Type B pancreatic cell (in vitro differentiated cells): ENCODE measurements at regions not wholly inside any gene's neighbourhood (a gene's known extent, or its start where the extent isn't known, plus 50 kb on each side); places are given as distances from the start of the nearest gene placed in this dataset.
"Not testable (repeated sequence)": the region's sequence is repeated elsewhere in the genome, so short reads cannot be mapped to it uniquely, and the experiment has no call there.

ENCODE experiments used
- DNase-seq: peaks from one replicate; pipeline ENCODE4 v3.0.0; 2021; ENCODE audit warnings: mixed read lengths; ENCODE audit not compliant: unreplicated experiment; ENCODE audit errors: extremely low spot score
- H3K27ac Mint-ChIP-seq: 2 replicates; pipeline ENCODE4 v1.8.0; 2021; ENCODE audit warnings: mild to moderate bottlenecking, mixed read lengths
- H3K27me3 Mint-ChIP-seq: 2 replicates; pipeline ENCODE4 v1.8.0; 2021; ENCODE audit warnings: mixed read lengths
- H3K36me3 Mint-ChIP-seq: 2 replicates; pipeline ENCODE4 v1.8.0; 2021; ENCODE audit warnings: mixed read lengths
- H3K4me1 Mint-ChIP-seq: one replicate; pipeline ENCODE4 v1.8.0; 2021; ENCODE audit warnings: mixed read lengths; ENCODE audit not compliant: unreplicated experiment
- H3K4me3 Mint-ChIP-seq: 2 replicates; pipeline ENCODE4 v1.8.0; 2021; ENCODE audit warnings: mild to moderate bottlenecking, mixed read lengths
- H3K9me3 Mint-ChIP-seq: 2 replicates; pipeline ENCODE4 v1.8.0; 2021; ENCODE audit warnings: mixed read lengths
- TF ChIP-seq, protein P1 (sequence below): fragments of 200-600 bp; sonication (generic); conservative IDR thresholded peaks from 2 replicates; pipeline ENCODE4 v1.5.0; 2021; ENCODE audit warnings: antibody characterized with exemption, mild to moderate bottlenecking

DNA sequence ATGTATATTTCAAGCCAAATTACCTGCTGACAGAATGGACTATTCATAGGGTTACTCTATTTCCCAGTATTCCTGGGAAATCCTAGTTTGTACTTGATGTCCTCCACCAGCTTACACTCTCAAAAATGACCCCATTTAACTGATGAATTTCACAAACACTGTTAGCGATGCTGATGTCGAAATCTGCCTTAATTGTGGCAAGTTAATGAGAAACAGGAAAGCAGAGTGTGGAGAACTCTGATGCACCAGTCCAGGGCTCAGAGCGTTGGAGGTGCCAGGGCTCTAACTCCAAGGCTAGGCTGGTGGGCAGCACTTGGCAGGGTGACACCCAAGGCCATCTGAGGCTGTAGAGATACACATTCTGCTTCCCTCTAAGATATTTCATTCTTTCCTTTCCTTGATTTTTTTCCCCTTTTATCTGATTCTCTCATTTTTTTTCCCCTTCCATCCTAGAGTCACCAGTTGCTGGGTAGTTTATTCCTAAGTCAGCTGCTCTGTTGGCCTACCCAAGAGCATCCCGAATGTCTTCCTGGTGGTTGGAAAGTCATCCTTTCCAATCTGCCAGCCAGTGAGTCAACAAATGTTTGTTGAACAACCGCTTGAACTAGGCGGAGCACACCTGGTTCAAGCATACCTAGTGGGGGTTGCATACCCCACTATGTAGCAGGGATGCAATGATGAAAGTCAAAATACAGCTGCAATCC, 525.0 kb upstream of the NRP1 start:
- TF ChIP-seq, protein P1, sequence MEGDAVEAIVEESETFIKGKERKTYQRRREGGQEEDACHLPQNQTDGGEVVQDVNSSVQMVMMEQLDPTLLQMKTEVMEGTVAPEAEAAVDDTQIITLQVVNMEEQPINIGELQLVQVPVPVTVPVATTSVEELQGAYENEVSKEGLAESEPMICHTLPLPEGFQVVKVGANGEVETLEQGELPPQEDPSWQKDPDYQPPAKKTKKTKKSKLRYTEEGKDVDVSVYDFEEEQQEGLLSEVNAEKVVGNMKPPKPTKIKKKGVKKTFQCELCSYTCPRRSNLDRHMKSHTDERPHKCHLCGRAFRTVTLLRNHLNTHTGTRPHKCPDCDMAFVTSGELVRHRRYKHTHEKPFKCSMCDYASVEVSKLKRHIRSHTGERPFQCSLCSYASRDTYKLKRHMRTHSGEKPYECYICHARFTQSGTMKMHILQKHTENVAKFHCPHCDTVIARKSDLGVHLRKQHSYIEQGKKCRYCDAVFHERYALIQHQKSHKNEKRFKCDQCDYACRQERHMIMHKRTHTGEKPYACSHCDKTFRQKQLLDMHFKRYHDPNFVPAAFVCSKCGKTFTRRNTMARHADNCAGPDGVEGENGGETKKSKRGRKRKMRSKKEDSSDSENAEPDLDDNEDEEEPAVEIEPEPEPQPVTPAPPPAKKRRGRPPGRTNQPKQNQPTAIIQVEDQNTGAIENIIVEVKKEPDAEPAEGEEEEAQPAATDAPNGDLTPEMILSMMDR, result no peak
- Mint-ChIP-seq H3K27ac (no peak overlapping the region), H3K9me3 (no peaks in the 10 kb centered on the region), H3K4me3 (no peak overlapping the region), H3K36me3 (no peaks in the 10 kb centered on the region), H3K27me3 (peaks cover 3% of the 10 kb centered on the region), H3K4me1 (peaks cover 17% of the 10 kb centered on the region)
- DNase-seq, result no peak

DNA sequence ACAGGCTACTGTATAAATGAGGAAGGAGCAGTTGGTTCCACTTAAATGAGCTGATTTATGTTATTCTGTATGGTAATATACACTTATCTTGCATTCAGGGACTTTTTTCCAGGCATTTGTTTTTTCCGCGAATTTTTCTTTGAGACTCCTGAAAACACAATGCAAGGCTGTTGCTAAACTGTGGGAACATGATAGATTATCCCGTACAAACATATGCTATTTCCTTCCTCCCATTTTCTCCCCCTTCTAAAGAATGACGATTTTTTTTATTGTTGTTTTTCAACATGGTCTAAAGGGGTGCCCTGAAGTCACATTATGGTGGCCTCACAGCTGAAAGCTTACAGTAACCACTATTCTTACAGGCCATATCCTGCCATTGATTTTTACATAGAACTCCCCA, 523.9 kb upstream of the NRP1 start:
- no peaks in the 10 kb centered on the region for H3K36me3 Mint-ChIP-seq
- DNase-seq, result no peak
- H3K27me3 Mint-ChIP-seq, result peaks cover 3% of the 10 kb centered on the region
- no peak overlapping the region for H3K4me3 Mint-ChIP-seq
- peaks cover 17% of the 10 kb centered on the region for H3K4me1 Mint-ChIP-seq
- TF ChIP-seq, protein P1, result no peak
- no peaks in the 10 kb centered on the region for H3K9me3 Mint-ChIP-seq
- no peak overlapping the region for H3K27ac Mint-ChIP-seq

DNA sequence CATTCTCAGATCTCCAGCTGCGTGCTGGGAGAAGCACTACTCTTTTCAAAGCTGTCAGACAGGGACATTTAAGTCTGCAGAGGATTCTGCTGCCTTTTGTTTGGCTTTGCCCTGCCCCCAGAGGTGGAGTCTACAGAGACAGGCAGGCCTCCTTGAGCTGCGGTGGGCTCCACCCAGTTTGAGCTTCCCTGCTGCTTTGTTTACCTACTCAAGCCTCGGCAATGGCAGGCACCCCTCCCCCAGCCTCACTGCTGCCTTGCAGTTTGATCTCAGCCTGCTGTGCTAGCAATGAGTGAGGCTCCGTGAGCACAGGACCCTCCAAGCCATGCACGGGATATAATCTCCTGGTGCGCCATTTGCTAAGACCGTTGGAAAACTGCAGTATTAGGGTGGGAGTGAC, 518.8 kb upstream of the NRP1 start:
- H3K27me3 Mint-ChIP-seq, H3K4me1 Mint-ChIP-seq, H3K9me3 Mint-ChIP-seq, H3K36me3 Mint-ChIP-seq, H3K4me3 Mint-ChIP-seq, H3K27ac Mint-ChIP-seq, DNase-seq: not testable (repeated sequence)

DNA sequence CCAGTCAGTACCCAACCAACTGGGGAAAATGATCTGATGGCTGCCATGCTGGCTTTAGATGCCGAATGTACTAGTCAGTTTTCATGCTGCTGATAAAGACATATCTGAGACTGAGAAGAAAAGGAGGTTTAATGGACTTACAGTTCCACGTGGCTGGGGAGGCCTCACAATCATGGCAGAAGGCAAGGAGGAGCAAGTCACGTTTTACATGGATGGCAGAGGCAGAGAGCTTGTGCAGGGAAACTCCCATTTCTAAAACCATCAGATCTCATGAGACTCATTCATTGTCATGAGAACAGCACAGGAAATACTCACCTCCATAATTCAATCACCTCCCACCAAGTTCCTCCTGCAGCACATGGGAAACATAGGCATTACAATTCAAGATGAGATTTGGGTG, 508.9 kb upstream of the NRP1 start:
- no peaks in the 10 kb centered on the region for H3K27me3 Mint-ChIP-seq
- H3K9me3 Mint-ChIP-seq, result peaks cover 19% of the 10 kb centered on the region
- TF ChIP-seq, protein P1, result no peak
- no peak overlapping the region for H3K4me3 Mint-ChIP-seq
- H3K36me3 Mint-ChIP-seq, result no peaks in the 10 kb centered on the region
- no peak overlapping the region for H3K27ac Mint-ChIP-seq
- no peak for DNase-seq
- no peaks in the 10 kb centered on the region for H3K4me1 Mint-ChIP-seq

DNA sequence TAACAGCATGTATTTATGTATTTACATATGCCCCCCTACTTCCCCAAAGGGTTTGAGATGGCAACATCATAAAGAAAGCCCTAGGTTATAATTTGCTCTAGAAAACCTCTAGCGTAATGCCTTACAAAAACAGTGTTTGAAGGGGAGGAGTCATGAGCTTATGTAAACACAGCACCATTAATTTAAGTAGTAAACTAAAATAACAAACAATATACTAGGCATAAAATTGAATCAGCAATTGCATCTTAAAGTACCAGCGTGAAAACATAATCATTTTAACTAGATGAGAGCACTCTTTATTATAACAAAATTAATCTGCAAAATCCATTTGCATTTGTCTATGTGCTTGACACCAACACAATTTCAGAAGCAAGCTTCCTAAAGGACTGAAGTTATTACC, 507.2 kb upstream of the NRP1 start:
- Mint-ChIP-seq H3K36me3 (no peaks in the 10 kb centered on the region), H3K27ac (no peak overlapping the region), H3K4me1 (no peaks in the 10 kb centered on the region), H3K4me3 (no peak overlapping the region), H3K9me3 (peaks cover 19% of the 10 kb centered on the region), H3K27me3 (no peaks in the 10 kb centered on the region)
- DNase-seq, result no peak
- TF ChIP-seq, protein P1, result no peak

DNA sequence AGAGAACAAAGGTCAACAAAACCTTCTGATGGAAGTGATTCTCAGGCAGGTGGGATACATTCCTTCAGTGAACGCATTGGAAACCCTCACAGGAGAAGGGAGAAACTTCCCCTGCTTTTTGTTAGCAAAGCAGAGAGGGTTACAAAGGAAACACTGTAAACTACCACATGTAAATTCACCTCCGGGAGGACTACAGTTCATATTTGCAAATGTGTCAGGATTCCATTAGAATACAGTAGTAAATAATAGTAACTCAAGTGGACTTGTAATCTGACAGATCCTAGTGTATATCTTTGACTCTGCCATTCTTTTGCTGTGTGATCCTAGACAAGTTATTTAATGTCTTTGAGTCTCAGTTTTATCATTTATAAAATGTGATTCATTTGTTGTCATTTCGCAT, 504.3 kb upstream of the NRP1 start:
- no peaks in the 10 kb centered on the region for H3K27me3 Mint-ChIP-seq
- DNase-seq, result no peak
- TF ChIP-seq, protein P1, result no peak
- H3K4me3 Mint-ChIP-seq, result no peak overlapping the region
- no peaks in the 10 kb centered on the region for H3K4me1 Mint-ChIP-seq
- no peaks in the 10 kb centered on the region for H3K36me3 Mint-ChIP-seq
- H3K27ac Mint-ChIP-seq, result no peak overlapping the region
- H3K9me3 Mint-ChIP-seq, result peaks cover 7% of the 10 kb centered on the region
